ENCODE measurements at regions not wholly inside any gene's neighbourhood (a gene's known extent, or its start where the extent isn't known, plus 50 kb on each side); places are given as distances from the start of the nearest gene placed in this dataset.

DNA sequence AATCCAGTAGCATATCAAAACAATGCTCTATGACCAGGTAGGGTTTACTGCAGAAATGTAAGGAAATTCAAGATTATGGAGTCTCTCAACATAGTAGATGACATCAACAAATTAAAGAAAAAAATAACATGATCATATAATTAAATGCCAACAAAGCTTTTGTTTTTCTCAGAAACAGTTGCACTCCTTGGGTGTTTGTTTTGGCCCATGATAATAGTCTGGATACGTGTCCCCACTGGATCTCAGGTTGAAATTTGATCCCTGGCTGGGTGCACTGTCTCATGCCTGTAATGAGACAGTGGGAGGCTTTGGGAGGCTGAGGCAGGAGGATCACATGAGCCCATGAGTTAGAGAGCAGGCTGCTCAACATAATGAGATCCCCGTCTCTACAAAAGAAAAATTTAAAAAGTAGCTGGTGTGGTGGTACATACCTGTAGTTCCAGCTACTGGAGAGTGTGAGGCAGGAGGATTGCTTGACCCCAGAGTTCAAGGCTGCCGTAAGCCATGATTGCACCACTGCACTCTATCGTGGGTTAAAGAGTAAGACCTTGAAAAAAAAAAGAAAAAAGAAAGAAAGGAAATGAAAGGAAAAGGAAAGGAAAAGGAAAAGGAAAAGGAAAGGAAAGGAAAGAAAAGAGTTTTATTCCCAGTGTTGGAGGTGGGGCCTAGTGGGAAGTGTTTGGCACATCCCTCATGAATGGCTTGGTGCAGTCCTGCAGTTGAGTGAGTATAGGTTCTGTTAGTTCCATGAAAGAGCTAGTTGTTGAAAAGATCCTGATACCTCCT lies 53.3 kb upstream of the FOXB1 start:
- no peak for TF ChIP-seq CTCF (IDR thresholded peaks at IDR 0.05)
- TF ChIP-seq POLR2AphosphoS5 (IDR thresholded peaks at IDR 0.05; ENCODE audit: low read depth, low read length) = no peak

Data from Panc1 (cell line).